ENCODE measurements at regions not wholly inside any gene's neighbourhood (a gene's known extent, or its start where the extent isn't known, plus 50 kb on each side); places are given as distances from the start of the nearest gene placed in this dataset.

GRCh38 chr6:165117121-165117520 lies 192.3 kb downstream of the C6orf118 start:
- TF ChIP-seq, protein P1, sequence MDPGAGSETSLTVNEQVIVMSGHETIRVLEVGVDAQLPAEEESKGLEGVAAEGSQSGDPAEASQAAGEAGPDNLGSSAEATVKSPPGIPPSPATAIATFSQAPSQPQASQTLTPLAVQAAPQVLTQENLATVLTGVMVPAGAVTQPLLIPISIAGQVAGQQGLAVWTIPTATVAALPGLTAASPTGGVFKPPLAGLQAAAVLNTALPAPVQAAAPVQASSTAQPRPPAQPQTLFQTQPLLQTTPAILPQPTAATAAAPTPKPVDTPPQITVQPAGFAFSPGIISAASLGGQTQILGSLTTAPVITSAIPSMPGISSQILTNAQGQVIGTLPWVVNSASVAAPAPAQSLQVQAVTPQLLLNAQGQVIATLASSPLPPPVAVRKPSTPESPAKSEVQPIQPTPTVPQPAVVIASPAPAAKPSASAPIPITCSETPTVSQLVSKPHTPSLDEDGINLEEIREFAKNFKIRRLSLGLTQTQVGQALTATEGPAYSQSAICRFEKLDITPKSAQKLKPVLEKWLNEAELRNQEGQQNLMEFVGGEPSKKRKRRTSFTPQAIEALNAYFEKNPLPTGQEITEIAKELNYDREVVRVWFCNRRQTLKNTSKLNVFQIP (CRISPR knock-in tag; IDR thresholded peaks at IDR 0.05; ENCODE audit: borderline replicate concordance, low read depth), result no peak
- TF ChIP-seq RARB (CRISPR knock-in tag; IDR thresholded peaks at IDR 0.05) (no peak), SNAI2 (CRISPR knock-in tag; IDR thresholded peaks at IDR 0.05) (no peak), ZFP30 (CRISPR knock-in tag; IDR thresholded peaks at IDR 0.05) (no peak), BACH2 (CRISPR knock-in tag; IDR thresholded peaks at IDR 0.05; ENCODE audit: borderline replicate concordance) (no peak), ARNTL (CRISPR knock-in tag; IDR thresholded peaks at IDR 0.05; ENCODE audit: borderline replicate concordance, low read depth) (no peak), CREB5 (CRISPR knock-in tag; IDR thresholded peaks at IDR 0.05; ENCODE audit: low read depth) (no peak), ZFP3 (CRISPR knock-in tag; IDR thresholded peaks at IDR 0.05) (no peak), CSDC2 (CRISPR knock-in tag; IDR thresholded peaks at IDR 0.05) (no peak), OSR1 (CRISPR knock-in tag; IDR thresholded peaks at IDR 0.05) (no peak), GLIS3 (CRISPR knock-in tag; IDR thresholded peaks at IDR 0.05) (no peak)
- TF ChIP-seq, protein P2, sequence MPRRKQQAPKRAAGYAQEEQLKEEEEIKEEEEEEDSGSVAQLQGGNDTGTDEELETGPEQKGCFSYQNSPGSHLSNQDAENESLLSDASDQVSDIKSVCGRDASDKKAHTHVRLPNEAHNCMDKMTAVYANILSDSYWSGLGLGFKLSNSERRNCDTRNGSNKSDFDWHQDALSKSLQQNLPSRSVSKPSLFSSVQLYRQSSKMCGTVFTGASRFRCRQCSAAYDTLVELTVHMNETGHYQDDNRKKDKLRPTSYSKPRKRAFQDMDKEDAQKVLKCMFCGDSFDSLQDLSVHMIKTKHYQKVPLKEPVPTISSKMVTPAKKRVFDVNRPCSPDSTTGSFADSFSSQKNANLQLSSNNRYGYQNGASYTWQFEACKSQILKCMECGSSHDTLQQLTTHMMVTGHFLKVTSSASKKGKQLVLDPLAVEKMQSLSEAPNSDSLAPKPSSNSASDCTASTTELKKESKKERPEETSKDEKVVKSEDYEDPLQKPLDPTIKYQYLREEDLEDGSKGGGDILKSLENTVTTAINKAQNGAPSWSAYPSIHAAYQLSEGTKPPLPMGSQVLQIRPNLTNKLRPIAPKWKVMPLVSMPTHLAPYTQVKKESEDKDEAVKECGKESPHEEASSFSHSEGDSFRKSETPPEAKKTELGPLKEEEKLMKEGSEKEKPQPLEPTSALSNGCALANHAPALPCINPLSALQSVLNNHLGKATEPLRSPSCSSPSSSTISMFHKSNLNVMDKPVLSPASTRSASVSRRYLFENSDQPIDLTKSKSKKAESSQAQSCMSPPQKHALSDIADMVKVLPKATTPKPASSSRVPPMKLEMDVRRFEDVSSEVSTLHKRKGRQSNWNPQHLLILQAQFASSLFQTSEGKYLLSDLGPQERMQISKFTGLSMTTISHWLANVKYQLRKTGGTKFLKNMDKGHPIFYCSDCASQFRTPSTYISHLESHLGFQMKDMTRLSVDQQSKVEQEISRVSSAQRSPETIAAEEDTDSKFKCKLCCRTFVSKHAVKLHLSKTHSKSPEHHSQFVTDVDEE (CRISPR knock-in tag; IDR thresholded peaks at IDR 0.05), result no peak

All from SK-N-SH treated with all-trans-retinoic acid at 6 μM for 48 hours (cell line).